Endodermal cell (in vitro differentiated cells): ENCODE measurements at regions not wholly inside any gene's neighbourhood (a gene's known extent, or its start where the extent isn't known, plus 50 kb on each side); places are given as distances from the start of the nearest gene placed in this dataset.

Experiments
- DNase-seq: peaks from one replicate; pipeline ENCODE4 v3.0.0-alpha.2; 2017
- H3K27ac ChIP-seq: 2 replicates; pipeline ENCODE4 v1.5.1; 2013; ENCODE audit warnings: mild to moderate bottlenecking, low read depth, low read length, moderate library complexity
- H3K27me3 ChIP-seq: 2 replicates; pipeline ENCODE4 v1.6.1; 2013; ENCODE audit warnings: mild to moderate bottlenecking, low read length, moderate library complexity; ENCODE audit not compliant: insufficient read depth, control insufficient read depth, poor library complexity, severe bottlenecking
- H3K36me3 ChIP-seq: 2 replicates; pipeline ENCODE4 v1.7.0; 2013; ENCODE audit warnings: mild to moderate bottlenecking, low read length, moderate library complexity; ENCODE audit not compliant: control insufficient read depth, insufficient read depth
- H3K4me1 ChIP-seq: one replicate; pipeline ENCODE4 v1.7.0; 2013; ENCODE audit warnings: low read length; ENCODE audit not compliant: control insufficient read depth, insufficient read depth
- H3K4me3 ChIP-seq: 2 replicates; pipeline ENCODE4 v1.5.1; 2013; ENCODE audit warnings: mild to moderate bottlenecking, low read length, moderate library complexity
- H3K9ac ChIP-seq: 2 replicates; pipeline ENCODE4 v1.6.1; 2013; ENCODE audit warnings: mild to moderate bottlenecking, low read length, moderate library complexity; ENCODE audit not compliant: poor library complexity, severe bottlenecking; ENCODE audit errors: extremely low read depth
- H3K9me3 ChIP-seq: 2 replicates; pipeline ENCODE4 v1.6.1; 2013; ENCODE audit warnings: mild to moderate bottlenecking, low read length, moderate library complexity; ENCODE audit not compliant: control insufficient read depth
- H3K27ac Mint-ChIP-seq: 2 replicates; pipeline ENCODE4 v1.8.0; 2020; ENCODE audit warnings: mixed read lengths
- H3K27me3 Mint-ChIP-seq: 2 replicates; pipeline ENCODE4 v1.8.0; 2021; ENCODE audit warnings: mild to moderate bottlenecking, mixed read lengths; ENCODE audit not compliant: insufficient read depth
- H3K36me3 Mint-ChIP-seq: 2 replicates; pipeline ENCODE4 v1.8.0; 2020; ENCODE audit warnings: low read depth, mixed read lengths
- H3K4me1 Mint-ChIP-seq: 2 replicates; pipeline ENCODE4 v1.8.0; 2020; ENCODE audit warnings: mixed read lengths
- H3K4me3 Mint-ChIP-seq: 2 replicates; pipeline ENCODE4 v1.8.0; 2020; ENCODE audit warnings: mild to moderate bottlenecking, moderate library complexity, mixed read lengths
- H3K9me3 Mint-ChIP-seq: 2 replicates; pipeline ENCODE4 v1.8.0; 2020; ENCODE audit warnings: mild to moderate bottlenecking, mixed read lengths
- WGBS, 2 experiments: methylation state at CpG; one replicate each; pipeline versions ENCODE4 v1.1.5 to v1.1.7; 2013; ENCODE audit warnings: missing lambda C conversion rate in 2 of 2, mixed read lengths in 1 of 2; ENCODE audit not compliant: insufficient coverage in 1 of 2, insufficient read length in 1 of 2; 5-methylcytosine and 5-hydroxymethylcytosine counted together
- TF ChIP-seq, protein P1 (sequence below): fragments of 200-600 bp; sonication (generic); conservative IDR thresholded peaks from 2 replicates; pipeline ENCODE4 v1.5.0; 2021; ENCODE audit warnings: antibody characterized with exemption, mild to moderate bottlenecking

DNA sequence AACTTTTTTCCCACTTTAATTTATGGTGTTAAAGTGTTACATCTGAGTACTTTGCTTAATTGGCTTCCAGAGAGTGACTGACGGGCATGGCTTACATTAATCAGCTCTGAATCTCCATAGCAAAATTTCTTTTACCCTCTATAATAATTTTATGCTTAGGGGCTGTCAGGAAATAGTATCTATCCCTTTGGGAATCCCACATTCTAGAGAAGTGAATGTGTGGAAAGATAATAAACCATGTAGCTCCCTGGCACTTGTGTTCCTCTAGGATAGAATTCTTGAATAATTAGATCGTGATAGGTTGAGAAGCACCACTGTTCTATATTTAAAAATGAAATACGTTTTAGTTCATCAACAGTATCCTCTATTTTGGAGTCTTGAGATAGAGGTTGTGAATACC, 89.6 kb downstream of the DNAJB9 start:
- Mint-ChIP-seq H3K4me3 (no peak overlapping the region), H3K27me3 (no peaks in the 10 kb centered on the region), H3K4me1 (peaks cover 7% of the 10 kb centered on the region), H3K36me3 (no peaks in the 10 kb centered on the region), H3K9me3 (no peaks in the 10 kb centered on the region), H3K27ac (no peak overlapping the region)
- WGBS, 2 experiments = 88% methylated on average over 2 of the region's 3 CpGs; no CpG with 5 or more reads in 1 of the 2 experiments
- TF ChIP-seq, protein P1, sequence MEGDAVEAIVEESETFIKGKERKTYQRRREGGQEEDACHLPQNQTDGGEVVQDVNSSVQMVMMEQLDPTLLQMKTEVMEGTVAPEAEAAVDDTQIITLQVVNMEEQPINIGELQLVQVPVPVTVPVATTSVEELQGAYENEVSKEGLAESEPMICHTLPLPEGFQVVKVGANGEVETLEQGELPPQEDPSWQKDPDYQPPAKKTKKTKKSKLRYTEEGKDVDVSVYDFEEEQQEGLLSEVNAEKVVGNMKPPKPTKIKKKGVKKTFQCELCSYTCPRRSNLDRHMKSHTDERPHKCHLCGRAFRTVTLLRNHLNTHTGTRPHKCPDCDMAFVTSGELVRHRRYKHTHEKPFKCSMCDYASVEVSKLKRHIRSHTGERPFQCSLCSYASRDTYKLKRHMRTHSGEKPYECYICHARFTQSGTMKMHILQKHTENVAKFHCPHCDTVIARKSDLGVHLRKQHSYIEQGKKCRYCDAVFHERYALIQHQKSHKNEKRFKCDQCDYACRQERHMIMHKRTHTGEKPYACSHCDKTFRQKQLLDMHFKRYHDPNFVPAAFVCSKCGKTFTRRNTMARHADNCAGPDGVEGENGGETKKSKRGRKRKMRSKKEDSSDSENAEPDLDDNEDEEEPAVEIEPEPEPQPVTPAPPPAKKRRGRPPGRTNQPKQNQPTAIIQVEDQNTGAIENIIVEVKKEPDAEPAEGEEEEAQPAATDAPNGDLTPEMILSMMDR = no peak
- DNase-seq = no peak
- no peak overlapping the region for H3K9ac ChIP-seq
- no peaks in the 10 kb centered on the region for H3K36me3 ChIP-seq
- H3K4me3 ChIP-seq = no peak overlapping the region
- no peaks in the 10 kb centered on the region for H3K4me1 ChIP-seq
- no peaks in the 10 kb centered on the region for H3K27me3 ChIP-seq
- no peak overlapping the region for H3K27ac ChIP-seq
- H3K9me3 ChIP-seq = no peaks in the 10 kb centered on the region

GRCh38 chr7:108659867-108660266, 90.2 kb downstream of the DNAJB9 start:
- no peaks in the 10 kb centered on the region for H3K27me3 Mint-ChIP-seq

DNA sequence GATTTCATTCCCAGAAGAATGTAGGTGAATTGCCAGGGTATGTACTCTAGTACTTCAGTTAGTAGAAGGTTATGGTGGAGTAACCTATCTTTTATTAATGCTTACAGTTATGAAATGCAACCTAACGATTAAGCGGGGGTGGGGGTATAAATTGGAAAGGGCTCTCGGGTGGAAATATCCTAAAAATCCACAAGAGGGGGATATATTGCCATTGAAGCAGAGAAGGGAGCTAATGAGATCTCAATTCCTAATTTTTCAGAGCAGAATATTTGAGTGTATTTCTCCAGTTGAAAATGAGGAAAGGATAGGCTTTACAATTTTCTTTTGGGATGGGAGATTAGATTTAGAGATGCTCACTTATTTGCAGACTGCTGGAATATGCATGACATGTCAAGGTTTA, 90.8 kb downstream of the DNAJB9 start:
- Histone ChIP-seq H3K36me3 (no peaks in the 10 kb centered on the region), H3K27ac (no peak overlapping the region), H3K4me3 (no peak overlapping the region), H3K9ac (no peak overlapping the region), H3K9me3 (no peaks in the 10 kb centered on the region), H3K4me1 (no peaks in the 10 kb centered on the region), H3K27me3 (no peaks in the 10 kb centered on the region)
- Mint-ChIP-seq H3K27ac (no peak overlapping the region), H3K36me3 (no peaks in the 10 kb centered on the region), H3K27me3 (no peaks in the 10 kb centered on the region), H3K9me3 (no peaks in the 10 kb centered on the region), H3K4me3 (no peak overlapping the region), H3K4me1 (peaks cover 7% of the 10 kb centered on the region)
- TF ChIP-seq, protein P1 = peak; percentile 77
- DNase-seq = no peak
- 74 to 75% methylated on average over 3 of the region's 3 CpGs for WGBS, 2 experiments

More at GRCh38 chr7:108659867-108660266, 90.2 kb downstream of the DNAJB9 start:
- WGBS, 2 experiments = 80% methylated on average over 2 of the region's 2 CpGs; no CpG with 5 or more reads in 1 of the 2 experiments
- H3K9ac ChIP-seq = no peak overlapping the region
- no peaks in the 10 kb centered on the region for H3K9me3 Mint-ChIP-seq
- H3K4me3 Mint-ChIP-seq = no peak overlapping the region
- no peak for DNase-seq
- no peak overlapping the region for H3K27ac ChIP-seq
- no peaks in the 10 kb centered on the region for H3K36me3 ChIP-seq
- TF ChIP-seq, protein P1 = no peak
- H3K9me3 ChIP-seq = no peaks in the 10 kb centered on the region
- no peak overlapping the region for H3K4me3 ChIP-seq
- H3K4me1 ChIP-seq = no peaks in the 10 kb centered on the region
- no peak overlapping the region for H3K27ac Mint-ChIP-seq
- no peaks in the 10 kb centered on the region for H3K27me3 ChIP-seq
- H3K4me1 Mint-ChIP-seq = peaks cover 7% of the 10 kb centered on the region
- H3K36me3 Mint-ChIP-seq = no peaks in the 10 kb centered on the region
